Choroid plexus epithelial cell (primary cell): ENCODE measurements at regions not wholly inside any gene's neighbourhood (a gene's known extent, or its start where the extent isn't known, plus 50 kb on each side); places are given as distances from the start of the nearest gene placed in this dataset.
"Not testable (repeated sequence)": the region's sequence is repeated elsewhere in the genome, so short reads cannot be mapped to it uniquely, and the experiment has no call there.

Experiments used
- DNase-seq: peaks from one replicate; pipeline ENCODE4 v3.0.0-alpha.2; 2010; ENCODE audit warnings: low read depth
- H3K4me3 ChIP-seq: 2 replicates; pipeline ENCODE4 v1.5.1; 2011; ENCODE audit warnings: low read depth, mild to moderate bottlenecking, control low read depth, low read length, moderate library complexity
- TF ChIP-seq, protein P1 (sequence below): conservative IDR thresholded peaks from 2 replicates; pipeline ENCODE4 v1.5.1; 2011; ENCODE audit warnings: low read depth, mild to moderate bottlenecking, control low read depth, inconsistent platforms, low read length, moderate library complexity

DNA sequence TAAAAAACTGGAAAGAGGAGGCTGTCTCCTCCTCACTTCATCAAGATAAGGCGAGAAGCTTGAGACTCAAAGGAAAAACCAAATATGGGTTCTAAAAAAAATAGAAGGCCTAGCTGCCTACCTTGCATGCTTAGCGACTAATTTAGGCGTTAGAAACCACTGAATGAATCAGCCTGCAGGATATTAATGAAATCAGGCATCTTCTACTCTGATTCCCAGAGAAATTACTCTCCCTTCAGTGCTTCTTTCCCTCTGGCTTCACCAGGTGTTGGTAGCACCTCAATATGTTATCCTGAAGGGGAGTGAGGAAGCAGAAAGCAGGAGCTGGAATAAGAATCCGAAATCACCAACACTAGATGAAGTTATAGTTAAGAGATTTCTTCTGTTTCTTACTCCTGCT, 749.8 kb upstream of the NRXN1 start:
- no peak for DNase-seq
- TF ChIP-seq, protein P1, sequence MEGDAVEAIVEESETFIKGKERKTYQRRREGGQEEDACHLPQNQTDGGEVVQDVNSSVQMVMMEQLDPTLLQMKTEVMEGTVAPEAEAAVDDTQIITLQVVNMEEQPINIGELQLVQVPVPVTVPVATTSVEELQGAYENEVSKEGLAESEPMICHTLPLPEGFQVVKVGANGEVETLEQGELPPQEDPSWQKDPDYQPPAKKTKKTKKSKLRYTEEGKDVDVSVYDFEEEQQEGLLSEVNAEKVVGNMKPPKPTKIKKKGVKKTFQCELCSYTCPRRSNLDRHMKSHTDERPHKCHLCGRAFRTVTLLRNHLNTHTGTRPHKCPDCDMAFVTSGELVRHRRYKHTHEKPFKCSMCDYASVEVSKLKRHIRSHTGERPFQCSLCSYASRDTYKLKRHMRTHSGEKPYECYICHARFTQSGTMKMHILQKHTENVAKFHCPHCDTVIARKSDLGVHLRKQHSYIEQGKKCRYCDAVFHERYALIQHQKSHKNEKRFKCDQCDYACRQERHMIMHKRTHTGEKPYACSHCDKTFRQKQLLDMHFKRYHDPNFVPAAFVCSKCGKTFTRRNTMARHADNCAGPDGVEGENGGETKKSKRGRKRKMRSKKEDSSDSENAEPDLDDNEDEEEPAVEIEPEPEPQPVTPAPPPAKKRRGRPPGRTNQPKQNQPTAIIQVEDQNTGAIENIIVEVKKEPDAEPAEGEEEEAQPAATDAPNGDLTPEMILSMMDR: no peak
- no peak overlapping the region for H3K4me3 ChIP-seq

DNA sequence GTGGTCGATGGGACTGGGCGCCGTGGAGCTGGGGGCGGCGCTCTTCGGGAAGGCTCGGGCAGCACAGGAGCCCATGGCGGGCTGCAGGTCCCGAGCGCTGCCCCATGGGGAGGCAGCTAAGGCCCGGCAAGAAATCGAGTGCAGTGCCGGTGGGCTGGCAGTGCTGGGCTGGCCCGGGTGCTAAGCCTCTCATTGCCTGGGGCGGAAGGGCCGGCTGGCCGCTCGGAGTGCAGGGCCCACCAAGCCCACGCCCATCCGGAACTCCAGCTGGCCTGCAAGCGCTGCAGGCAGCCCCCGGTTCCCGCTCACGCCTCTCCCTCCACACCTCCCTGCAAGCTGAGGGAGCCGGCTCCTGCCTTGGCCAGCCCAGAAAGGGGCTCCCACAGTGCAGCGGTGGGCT, 748.4 kb upstream of the NRXN1 start:
- no peak for DNase-seq
- no peak overlapping the region for H3K4me3 ChIP-seq
- TF ChIP-seq, protein P1: no peak

DNA sequence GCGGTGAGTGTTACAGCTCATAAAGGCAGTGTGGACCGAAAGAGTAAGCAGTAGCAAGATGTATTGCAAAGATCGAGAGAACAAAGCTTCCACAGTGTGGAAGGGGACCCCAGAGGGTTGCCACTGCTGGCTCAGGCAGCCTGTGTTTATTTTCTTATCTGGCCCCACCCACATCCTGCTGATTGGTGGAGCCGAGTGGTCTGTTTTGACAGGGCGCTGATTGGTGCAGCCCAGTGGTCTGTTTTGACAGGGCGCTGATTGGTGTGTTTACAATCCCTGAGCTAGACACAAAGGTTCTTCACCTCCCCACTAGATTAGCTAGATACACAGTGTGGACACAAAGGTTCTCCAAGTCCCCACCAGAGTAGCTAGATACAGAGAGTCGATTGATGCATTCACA, 747.8 kb upstream of the NRXN1 start:
- DNase-seq, H3K4me3 ChIP-seq: not testable (repeated sequence)

DNA sequence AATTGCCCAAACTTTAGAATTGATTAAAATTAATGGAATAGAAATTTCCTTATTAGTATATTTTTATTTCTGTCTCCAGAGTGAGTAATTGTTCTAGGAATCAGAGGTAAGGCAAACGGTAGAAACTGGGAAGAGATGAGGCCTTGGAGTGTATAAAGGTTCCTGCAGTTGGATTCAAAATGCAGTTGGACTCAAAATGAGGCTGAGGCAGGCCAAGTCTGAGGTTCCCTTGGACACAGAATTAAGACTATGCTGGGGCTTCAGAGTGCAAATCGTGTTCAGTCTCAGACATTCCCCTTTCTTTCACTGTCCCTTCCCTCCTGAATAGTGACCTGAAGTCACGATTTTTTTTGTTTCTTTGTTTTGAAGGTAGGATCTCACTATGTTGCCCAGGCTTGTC, 746.9 kb upstream of the NRXN1 start:
- no peak overlapping the region for H3K4me3 ChIP-seq
- TF ChIP-seq, protein P1: no peak
- no peak for DNase-seq

DNA sequence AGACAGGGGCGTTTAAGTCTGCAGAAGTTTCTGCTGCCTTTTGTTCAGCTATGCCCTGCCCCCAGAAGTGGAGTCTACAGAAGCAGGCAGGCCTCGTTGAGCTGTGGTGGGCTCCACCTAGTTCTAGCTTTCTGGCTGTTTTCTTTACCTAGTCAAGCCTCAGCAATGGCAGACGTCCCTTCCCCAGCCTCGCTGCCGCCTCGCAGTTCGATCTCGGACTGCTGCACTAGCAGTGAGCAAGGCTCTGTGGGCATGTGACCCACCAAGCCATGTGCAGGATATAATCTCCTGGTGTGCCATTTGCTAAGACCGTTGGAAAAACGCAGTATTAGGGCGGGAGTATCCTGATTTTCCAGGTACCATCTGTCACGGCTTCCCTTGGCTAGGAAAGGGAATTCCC, 742.7 kb upstream of the NRXN1 start:
- not testable (repeated sequence) for DNase-seq, H3K4me3 ChIP-seq

DNA sequence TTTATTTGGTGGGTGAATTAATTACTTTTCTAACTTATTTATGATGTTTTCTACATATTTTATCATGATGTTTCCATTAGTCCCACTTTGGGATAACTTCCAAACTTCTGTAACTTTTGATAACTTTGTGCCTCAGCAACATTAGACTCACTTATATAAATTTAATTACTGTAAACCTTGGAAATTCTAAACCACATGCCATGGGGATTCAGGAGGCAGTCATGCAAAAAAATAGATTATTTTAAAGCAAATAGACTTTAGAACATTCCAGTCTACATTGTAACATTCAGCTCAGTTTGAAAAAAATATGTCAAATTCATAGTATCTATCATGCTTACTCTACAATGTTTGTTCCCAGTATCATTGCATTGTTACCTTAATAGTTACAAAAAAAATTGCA, 728.5 kb upstream of the NRXN1 start:
- H3K4me3 ChIP-seq: no peak overlapping the region
- no peak for DNase-seq
- TF ChIP-seq, protein P1: no peak

DNA sequence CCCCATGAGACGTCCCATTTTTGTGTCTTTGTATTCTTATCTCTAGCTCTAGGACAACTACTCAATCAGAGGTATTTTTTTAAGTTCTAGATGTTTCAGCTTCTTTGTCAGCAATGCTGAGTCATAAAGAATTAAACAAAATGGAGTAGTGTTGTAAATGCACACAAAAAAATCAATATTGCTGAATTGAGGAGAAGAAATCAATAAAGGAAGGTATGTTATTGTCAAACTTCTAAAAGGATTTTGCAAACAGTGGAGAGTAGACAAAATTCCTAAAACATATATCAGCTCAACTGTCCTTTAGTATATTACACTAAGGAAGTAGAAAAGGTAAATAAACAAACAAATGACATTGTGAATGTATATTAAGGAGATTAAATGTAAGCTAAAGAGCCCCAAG, 726.1 kb upstream of the NRXN1 start:
- no peak for DNase-seq
- TF ChIP-seq, protein P1: no peak

DNA sequence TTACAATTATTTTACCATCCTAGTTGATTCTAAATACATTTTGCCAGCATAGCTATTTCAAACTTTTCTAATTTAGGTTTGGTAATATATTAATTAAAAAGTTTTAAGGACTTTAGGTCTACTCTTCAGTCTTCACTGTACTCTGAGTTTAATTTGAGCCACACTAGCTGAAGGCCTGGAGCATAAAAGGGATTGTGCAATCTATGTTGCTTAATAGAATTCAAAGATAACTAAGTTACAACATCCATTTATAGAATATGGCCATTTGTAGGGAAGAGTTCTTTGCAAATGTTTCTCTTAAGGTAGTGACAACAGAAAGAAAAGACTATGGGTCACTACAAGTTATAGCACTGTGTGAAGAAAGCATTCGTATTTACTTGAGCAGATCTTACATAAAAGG, 702.2 kb upstream of the NRXN1 start:
- TF ChIP-seq, protein P1: no peak
- DNase-seq: peak; percentile 84
- H3K4me3 ChIP-seq: no peak overlapping the region

More for the DNA sequence above, 726.1 kb upstream of the NRXN1 start:
- H3K4me3 ChIP-seq: no peak overlapping the region
